SIG-M5 treated with dmso at 0.1 percent for 504 hours (cell line): ENCODE measurements at regions not wholly inside any gene's neighbourhood (a gene's known extent, or its start where the extent isn't known, plus 50 kb on each side); places are given as distances from the start of the nearest gene placed in this dataset.

Experiments
- DNase-seq: peaks from one replicate; lab custom pipeline; 2025; ENCODE audit not compliant: unreplicated experiment; lab: John Stamatoyannopoulos, UW

GRCh38 chr11:80733361-80733760 is 1292.5 kb upstream of the TENM4 start:
- no peak for DNase-seq

GRCh38 chr11:80727315-80727714 is 1286.5 kb upstream of the TENM4 start:
- DNase-seq = peak; percentile 51

GRCh38 chr11:80726236-80726635 is 1285.4 kb upstream of the TENM4 start:
- no peak for DNase-seq

GRCh38 chr11:80724366-80724765 is 1283.5 kb upstream of the TENM4 start:
- no peak for DNase-seq

- no peak for DNase-seq
These were observed 1281.8 kb upstream of the TENM4 start for GRCh38 chr11:80722629-80723028.

GRCh38 chr11:80720295-80720694 is 1279.5 kb upstream of the TENM4 start:
- DNase-seq = no peak

- DNase-seq = no peak
These were observed 1278.4 kb upstream of the TENM4 start for GRCh38 chr11:80719292-80719646.

GRCh38 chr11:80718611-80719291 is 1277.9 kb upstream of the TENM4 start:
- peak; percentile 62 for DNase-seq

- DNase-seq = peak; percentile 25
These were observed 1261.4 kb upstream of the TENM4 start for GRCh38 chr11:80702264-80702663.

- DNase-seq = no peak
These were observed 1259.6 kb upstream of the TENM4 start for GRCh38 chr11:80700386-80700785.

GRCh38 chr11:80699406-80700177 is 1258.8 kb upstream of the TENM4 start:
- peak; percentile 34 for DNase-seq

- no peak for DNase-seq
These were observed 1257.8 kb upstream of the TENM4 start for GRCh38 chr11:80698637-80699036.

- no peak for DNase-seq
These were observed 1253.6 kb upstream of the TENM4 start for GRCh38 chr11:80694385-80694784.

- no peak for DNase-seq
These were observed 1247.1 kb upstream of the TENM4 start for GRCh38 chr11:80687941-80688340.

- no peak for DNase-seq
These were observed 1246.1 kb upstream of the TENM4 start for GRCh38 chr11:80686889-80687288.

- no peak for DNase-seq
These were observed 1232.7 kb upstream of the TENM4 start for GRCh38 chr11:80673566-80673965.

- DNase-seq = no peak
These were observed 1228.8 kb upstream of the TENM4 start for GRCh38 chr11:80669620-80670019.

GRCh38 chr11:80668039-80668438 is 1227.2 kb upstream of the TENM4 start:
- DNase-seq = no peak

GRCh38 chr11:80655834-80656233 is 1215.0 kb upstream of the TENM4 start:
- no peak for DNase-seq

GRCh38 chr11:80650966-80651365 is 1210.1 kb upstream of the TENM4 start:
- DNase-seq = no peak

- DNase-seq = no peak
These were observed 1208.4 kb upstream of the TENM4 start for GRCh38 chr11:80649186-80649585.

GRCh38 chr11:80638296-80638695 is 1197.5 kb upstream of the TENM4 start:
- no peak for DNase-seq

- DNase-seq = no peak
These were observed 1196.7 kb upstream of the TENM4 start for GRCh38 chr11:80637571-80637970.
